Activated CD4-positive, alpha-beta T cell treated with anti-CD3 and anti-CD28 coated beads, Interleukin-2, amount 50 U/mL, for 1 hour (primary cell): ENCODE measurements at regions not wholly inside any gene's neighbourhood (a gene's known extent, or its start where the extent isn't known, plus 50 kb on each side); places are given as distances from the start of the nearest gene placed in this dataset.
A peak's percentile ranks its signal among the peaks of the same experiment; 100 is the strongest.

Experiments used
- DNase-seq: peaks from one replicate; pipeline ENCODE4 v3.0.0-alpha.2; 2020

GRCh38 chr2:59896499-59897245, 656.8 kb downstream of the BCL11A start:
- DNase-seq: no peak

DNA sequence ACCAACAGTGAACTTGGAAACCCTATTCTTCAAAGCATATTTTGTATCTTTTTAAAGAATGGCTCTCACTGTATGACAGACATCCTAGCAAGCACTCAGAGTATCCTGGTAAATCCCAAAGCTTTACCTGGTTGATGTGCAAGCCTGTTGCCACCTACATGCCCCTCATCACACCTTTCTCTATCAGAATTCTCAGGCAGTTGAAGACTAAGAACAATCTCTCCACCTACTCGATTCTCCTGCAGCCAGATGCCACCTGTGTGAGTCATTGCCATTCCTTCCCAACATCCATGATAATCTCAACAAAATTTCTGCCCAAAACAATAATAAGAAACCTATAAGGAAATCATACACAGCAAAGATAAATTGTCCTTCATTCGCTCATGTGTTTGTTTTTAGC, 659.8 kb downstream of the BCL11A start:
- no peak for DNase-seq

- DNase-seq: no peak
These were observed 661.1 kb downstream of the BCL11A start for GRCh38 chr2:59892398-59892797.

DNA sequence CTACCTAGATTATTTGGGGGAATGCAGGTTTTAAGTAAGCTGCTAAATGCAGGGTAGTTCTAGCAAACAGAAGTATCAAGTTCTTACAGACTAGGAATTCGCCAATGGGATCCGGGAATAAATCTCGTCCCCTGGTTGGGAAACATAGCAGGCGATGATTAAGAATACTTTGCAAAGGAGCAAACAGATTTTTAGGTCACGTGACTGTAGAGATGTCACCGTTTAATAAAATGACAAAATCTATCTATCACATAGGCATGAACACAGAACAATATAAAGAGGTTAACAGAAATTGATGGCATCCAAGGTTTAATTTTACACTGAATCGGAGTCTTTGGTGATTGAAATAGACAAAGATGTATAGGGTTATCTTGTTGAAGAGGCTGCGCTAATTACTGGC, 664.1 kb downstream of the BCL11A start:
- no peak for DNase-seq

GRCh38 chr2:59888706-59889105, 664.7 kb downstream of the BCL11A start:
- DNase-seq: no peak

DNA sequence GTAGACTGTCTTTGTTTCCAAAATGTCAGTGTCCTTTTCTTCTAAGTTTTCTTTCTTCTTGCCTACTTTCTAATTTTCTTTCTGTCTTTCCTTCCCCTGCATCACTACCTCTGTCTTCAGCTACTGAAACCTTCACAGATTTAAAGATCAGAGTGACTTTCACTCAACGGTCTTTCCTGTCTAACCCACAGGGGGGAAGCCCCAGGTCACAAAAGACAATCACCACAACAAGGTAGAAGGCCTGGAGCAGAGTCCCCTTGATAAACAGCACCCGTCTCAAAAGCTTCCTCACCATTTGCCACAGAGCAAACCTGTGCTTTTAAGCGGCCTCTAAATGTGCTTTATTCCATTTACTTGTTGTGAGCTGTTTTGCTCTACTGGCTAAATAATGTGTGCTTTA, 665.4 kb downstream of the BCL11A start:
- DNase-seq: peak; percentile 20

GRCh38 chr2:59887366-59887765, 666.1 kb downstream of the BCL11A start:
- DNase-seq: no peak

DNA sequence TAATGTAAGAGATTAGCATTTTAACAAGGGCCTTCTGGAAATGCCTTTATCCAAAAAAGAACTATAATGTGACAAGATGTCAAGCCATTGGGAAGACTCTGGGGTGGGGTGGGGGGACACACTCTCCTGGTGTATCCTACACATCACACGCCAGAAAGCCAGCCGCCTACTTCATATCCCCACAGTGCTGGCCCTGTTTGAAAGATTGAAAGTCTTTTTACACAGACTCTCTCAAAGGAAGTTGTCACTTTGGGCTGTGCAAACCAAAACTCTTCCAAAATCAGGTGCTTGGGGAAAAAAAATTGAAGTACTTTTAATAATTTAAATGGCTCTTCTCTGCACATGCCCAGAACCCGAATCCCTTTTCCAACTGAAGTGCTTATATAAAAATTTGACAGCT, 666.7 kb downstream of the BCL11A start:
- no peak for DNase-seq

DNA sequence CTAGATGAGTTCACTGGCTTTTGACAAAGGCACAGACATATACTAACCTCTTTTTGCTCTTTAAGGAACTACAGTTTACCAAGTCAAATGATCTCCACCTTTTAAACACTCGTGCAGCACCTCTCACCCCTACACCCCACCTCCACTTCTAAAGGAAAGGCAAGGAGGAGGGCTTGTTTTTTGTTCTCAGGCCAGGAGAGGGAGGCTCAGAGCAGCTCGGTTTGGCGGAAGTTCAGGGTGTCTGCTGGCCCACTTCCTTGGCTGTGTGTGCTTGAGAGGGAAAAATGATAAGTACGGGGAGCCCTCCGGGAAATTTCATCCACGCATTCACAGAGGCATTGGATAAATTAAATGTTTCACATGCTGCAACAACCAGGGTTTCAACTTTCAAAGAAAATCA, 667.9 kb downstream of the BCL11A start:
- no peak for DNase-seq

DNA sequence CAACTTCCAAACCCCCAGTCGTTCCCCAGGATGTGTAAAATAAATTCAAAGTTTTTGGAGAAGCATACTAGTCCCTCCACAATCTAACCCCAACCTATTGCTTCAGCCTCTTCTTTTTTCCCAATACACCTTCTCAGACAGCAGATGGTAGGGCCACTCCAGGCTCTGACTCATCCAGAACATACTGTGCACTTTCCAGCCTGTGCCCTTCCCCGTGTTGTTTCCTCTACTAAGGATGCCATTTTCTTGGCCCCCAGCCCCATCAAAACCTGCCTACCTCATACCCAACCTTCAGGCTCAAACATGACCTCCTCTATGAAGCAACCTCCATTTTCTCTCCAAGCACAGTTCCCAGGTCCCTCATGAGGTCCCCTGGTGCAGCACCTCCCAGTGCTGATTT, 669.3 kb downstream of the BCL11A start:
- no peak for DNase-seq

- DNase-seq: no peak
These were observed 670.6 kb downstream of the BCL11A start for GRCh38 chr2:59882822-59883221.

DNA sequence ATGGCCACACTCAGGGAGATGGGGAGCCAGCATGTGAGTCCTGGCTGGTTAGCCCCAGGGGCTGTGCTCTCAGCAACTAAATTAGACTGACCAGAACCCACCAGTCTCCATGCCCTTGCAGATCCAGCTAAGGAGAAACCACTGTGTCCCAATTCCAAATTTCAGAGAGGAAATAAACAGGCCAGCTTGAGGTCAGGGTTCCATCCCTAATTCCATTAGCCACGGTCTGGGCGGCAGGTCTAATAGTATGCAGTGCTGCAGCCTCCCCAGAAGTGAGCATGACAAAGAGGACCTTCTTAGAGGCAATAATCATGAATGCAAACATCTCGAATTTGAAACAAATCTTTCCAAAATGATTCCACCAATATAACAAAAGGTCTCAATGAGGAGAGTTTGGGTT, 671.2 kb downstream of the BCL11A start:
- no peak for DNase-seq

GRCh38 chr2:59881218-59881617, 672.2 kb downstream of the BCL11A start:
- no peak for DNase-seq

DNA sequence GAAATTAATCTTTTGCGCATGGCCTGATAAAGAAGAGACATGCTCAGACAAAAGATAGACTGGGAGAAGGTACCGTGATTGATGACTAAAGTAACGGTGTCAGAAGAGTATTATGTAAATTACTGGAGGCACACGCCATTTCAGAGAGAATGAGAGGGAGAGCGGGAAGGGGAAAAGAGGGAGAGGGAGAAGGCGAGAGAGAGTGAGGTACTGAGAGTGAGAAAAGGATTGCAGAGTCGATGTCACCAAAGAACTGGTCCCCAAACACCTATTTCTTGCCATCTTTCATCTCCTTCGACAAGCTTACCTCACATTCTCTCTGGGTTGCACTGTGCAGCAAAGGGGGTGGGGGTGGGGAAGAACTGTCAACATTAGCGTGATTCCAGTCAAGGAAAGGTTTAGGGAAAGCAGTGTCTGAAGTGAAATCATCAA, 673.7 kb downstream of the BCL11A start:
- DNase-seq: no peak

GRCh38 chr2:59875836-59876235, 677.6 kb downstream of the BCL11A start:
- no peak for DNase-seq

DNA sequence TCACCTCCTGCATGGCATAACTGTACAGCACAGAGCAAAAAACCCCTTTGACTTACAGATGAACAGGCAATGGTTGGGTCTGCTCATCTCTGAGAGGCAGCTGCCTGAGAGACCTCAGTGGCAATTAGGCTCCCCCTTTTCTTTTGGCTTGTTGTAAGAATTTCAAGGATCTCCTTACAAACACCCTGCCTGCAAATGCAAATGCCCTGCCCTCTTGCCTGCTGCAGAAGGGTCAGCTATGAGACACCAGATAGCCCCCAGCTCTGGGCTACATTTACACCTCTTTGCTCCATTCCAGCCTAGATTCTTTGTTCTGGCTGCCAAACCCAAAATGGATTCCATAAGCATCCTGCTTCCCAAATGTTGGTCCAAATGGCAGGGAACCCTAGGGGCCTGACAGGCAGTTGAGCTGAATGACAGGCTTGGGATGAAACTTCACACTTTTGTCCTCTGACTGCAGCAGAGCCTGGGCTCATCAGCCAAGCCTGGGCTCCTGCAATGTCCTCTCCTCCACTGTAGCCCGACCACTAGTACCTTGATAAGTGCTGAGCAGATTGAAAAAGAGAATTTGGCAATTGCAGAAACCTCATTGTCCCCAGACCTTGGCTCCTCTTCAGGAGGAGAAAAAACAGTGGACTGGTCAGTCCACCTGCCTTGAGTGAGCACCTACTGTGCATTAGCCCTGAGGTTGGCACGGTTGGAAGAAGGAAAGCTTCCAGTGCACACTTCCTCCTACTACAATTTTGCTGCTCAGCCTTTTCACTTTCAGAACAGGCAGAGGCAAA, 678.3 kb downstream of the BCL11A start:
- no peak for DNase-seq

DNA sequence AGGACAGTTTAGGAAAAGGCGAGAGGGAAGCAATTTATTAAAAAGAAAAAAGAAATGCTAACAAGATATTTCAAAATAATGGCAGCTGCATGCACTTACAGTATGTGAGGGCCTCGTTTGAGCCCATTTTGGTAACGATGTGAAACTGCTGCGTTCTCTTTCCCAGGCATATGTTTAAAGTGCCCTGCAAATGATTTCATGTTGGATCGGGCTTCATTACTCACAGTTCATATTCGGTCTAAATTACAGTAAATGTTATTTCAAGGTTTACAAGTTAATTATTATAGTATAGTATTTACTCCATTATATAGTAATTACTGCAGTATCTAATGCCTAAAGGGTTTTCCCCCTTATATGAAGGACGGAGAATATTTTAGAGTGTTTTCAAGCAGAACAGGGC, 679.1 kb downstream of the BCL11A start:
- DNase-seq: no peak

DNA sequence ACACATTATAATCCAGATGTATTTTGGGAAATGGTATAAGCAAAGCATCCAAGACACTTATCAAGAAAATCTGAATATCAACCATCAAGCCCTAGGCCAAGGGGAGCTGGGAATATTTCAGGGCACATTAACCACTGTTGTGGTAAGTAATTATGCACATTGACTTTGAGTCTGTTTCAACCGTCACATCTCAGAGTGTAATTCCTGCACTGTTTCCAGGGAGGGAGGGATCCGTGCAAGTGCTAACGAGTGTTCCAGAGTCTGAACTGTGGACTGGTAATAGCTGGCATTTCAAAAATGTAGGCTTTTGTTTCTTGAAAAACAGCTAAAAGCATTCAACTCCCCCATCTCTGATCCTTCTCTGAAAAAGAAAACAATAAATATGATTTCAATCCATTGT, 681.6 kb downstream of the BCL11A start:
- DNase-seq: no peak

GRCh38 chr2:59868981-59869380, 684.5 kb downstream of the BCL11A start:
- no peak for DNase-seq

DNA sequence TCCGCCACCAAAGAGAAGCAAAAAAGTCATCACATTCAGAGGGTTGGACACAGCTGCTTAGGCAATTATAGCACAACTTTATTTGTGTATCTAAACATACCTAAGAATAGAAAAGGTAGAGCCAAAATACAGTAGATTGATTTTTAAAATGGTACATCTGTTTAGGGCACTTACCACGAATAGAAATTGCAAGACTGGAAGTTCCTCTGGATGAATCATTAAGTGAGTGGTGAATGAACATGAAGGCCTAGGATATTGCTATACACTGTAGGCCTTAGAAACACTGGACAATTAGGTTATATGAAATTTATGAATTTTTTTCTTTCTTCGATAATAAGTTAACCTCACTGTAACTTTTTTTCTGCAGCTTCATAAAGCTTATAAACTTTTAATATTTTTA, 687.0 kb downstream of the BCL11A start:
- DNase-seq: no peak

DNA sequence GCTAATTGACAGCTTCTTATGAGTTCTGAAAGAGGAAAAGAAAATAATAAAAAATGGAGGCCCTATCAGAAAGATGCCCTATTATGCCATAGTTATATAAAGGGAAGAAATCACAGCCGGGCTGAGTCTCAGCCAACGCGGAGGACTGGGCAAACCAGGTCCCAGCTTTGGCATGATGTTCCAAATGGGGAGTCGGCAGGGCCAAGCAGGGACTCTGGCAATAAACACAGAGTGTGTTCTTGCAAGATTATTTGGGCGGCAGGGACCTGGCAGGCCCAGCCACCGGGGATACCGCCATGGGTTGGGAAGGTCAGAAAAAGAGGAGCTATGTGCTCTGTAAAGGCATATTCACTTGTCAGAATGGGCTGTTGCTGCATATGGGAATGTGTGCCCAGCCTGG, 694.9 kb downstream of the BCL11A start:
- no peak for DNase-seq

DNA sequence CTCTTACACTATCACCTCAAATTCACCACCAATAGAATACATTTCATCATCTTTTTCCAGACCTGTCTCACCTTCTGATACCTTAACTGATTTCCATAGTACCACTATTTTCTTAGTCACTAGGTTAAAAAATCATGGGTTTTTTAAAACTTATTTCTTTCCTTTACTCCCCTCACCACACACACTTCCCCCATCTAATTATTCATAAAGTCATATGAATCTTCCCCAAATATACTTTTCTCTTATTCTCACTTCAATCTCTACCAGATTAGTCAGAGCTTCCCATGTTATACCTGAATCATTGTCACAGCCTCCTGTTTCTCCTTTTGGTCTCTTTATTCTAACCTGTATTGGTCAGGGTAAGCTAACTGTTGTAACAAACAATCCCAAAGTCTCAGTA, 696.3 kb downstream of the BCL11A start:
- DNase-seq: no peak

DNA sequence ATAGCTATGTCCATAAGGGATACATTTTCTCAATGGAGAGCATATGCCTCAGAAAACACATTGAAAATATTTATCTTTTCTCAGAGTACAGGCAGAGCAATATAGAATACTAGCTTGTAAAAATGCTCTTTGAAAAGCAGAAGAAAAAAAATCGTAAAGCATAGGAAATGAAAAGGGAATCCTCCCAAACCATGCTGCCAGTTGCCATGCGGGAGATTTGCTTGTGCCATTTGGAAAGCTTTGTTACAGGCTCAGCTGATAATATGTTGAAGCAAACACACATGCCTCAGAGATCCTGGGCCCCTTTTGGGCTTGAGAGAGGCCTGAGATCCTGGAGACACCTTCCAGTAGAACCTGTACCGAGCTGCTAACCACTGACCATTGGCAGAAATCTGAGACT, 697.1 kb downstream of the BCL11A start:
- no peak for DNase-seq

- DNase-seq: no peak
These were observed 700.4 kb downstream of the BCL11A start for GRCh38 chr2:59853032-59853431.
